GM21717 (cell line): ENCODE measurements at regions not wholly inside any gene's neighbourhood (a gene's known extent, or its start where the extent isn't known, plus 50 kb on each side); places are given as distances from the start of the nearest gene placed in this dataset.

Source experiments
- ATAC-seq: cut with Tn5 transposase; IDR thresholded peaks from one replicate; pipeline ENCODE4 v1.9.1; 2021; ENCODE audit warnings: mild to moderate bottlenecking, moderate library complexity; ENCODE audit not compliant: unreplicated experiment

- peak; percentile 73 for ATAC-seq
Observed at GRCh38 chr11:80155412-80156017, 714.7 kb upstream of the TENM4 start.

- no peak for ATAC-seq
Observed at GRCh38 chr11:80146232-80146631, 705.4 kb upstream of the TENM4 start.

- no peak for ATAC-seq
Observed at GRCh38 chr11:80144897-80145594, 704.2 kb upstream of the TENM4 start.

- ATAC-seq, result no peak
Observed at GRCh38 chr11:80136991-80137390, 696.2 kb upstream of the TENM4 start.

- ATAC-seq, result no peak
Observed at GRCh38 chr11:80129396-80129795, 688.6 kb upstream of the TENM4 start.

- ATAC-seq, result no peak
Observed at GRCh38 chr11:80122211-80122610, 681.4 kb upstream of the TENM4 start.

GRCh38 chr11:80118073-80118472 is 677.2 kb upstream of the TENM4 start:
- ATAC-seq, result no peak

GRCh38 chr11:80116796-80117195 is 676.0 kb upstream of the TENM4 start:
- no peak for ATAC-seq

- ATAC-seq, result no peak
Observed at GRCh38 chr11:80109652-80110051, 668.8 kb upstream of the TENM4 start.

GRCh38 chr11:80109031-80109430 is 668.2 kb upstream of the TENM4 start:
- no peak for ATAC-seq

GRCh38 chr11:80107415-80107814 is 666.6 kb upstream of the TENM4 start:
- ATAC-seq, result no peak

GRCh38 chr11:80104191-80104590 is 663.4 kb upstream of the TENM4 start:
- ATAC-seq, result no peak

GRCh38 chr11:80103142-80103859 is 662.5 kb upstream of the TENM4 start:
- ATAC-seq, result no peak

- ATAC-seq, result no peak
Observed at GRCh38 chr11:80097146-80097545, 656.3 kb upstream of the TENM4 start.

- ATAC-seq, result no peak
Observed at GRCh38 chr11:80096736-80097135, 655.9 kb upstream of the TENM4 start.

- no peak for ATAC-seq
Observed at GRCh38 chr11:80086496-80087055, 645.7 kb upstream of the TENM4 start.

- ATAC-seq, result no peak
Observed at GRCh38 chr11:80085563-80085962, 644.7 kb upstream of the TENM4 start.

GRCh38 chr11:80084608-80085007 is 643.8 kb upstream of the TENM4 start:
- ATAC-seq, result no peak

- no peak for ATAC-seq
Observed at GRCh38 chr11:80083531-80083951, 642.7 kb upstream of the TENM4 start.

GRCh38 chr11:80082406-80082805 is 641.6 kb upstream of the TENM4 start:
- ATAC-seq, result no peak

GRCh38 chr11:80077113-80077512 is 636.3 kb upstream of the TENM4 start:
- no peak for ATAC-seq

GRCh38 chr11:80074837-80075236 is 634.0 kb upstream of the TENM4 start:
- no peak for ATAC-seq
